Vagina (tissue), 2 donors: ENCODE measurements at regions not wholly inside any gene's neighbourhood (a gene's known extent, or its start where the extent isn't known, plus 50 kb on each side); places are given as distances from the start of the nearest gene placed in this dataset.

Experiments
- DNase-seq, 2 donors: peaks; one replicate each; pipeline ENCODE4 v3.0.0-alpha.2; 2017; ENCODE audit errors: extremely low spot score in 2 of 2
- H3K27ac ChIP-seq: fragments of 200-600 bp; sonication (generic); one replicate; pipeline ENCODE4 v1.5.1; 2019
- H3K27me3 ChIP-seq: fragments of 200-600 bp; sonication (generic); one replicate; pipeline ENCODE4 v1.5.1; 2019
- H3K36me3 ChIP-seq, 2 donors: fragments of 200-600 bp; sonication (generic); one replicate each; pipeline ENCODE4 v1.5.1; 2017 to 2019
- H3K4me1 ChIP-seq: fragments of 200-600 bp; sonication (generic); one replicate; pipeline ENCODE4 v1.5.1; 2019
- H3K4me3 ChIP-seq, 2 donors: fragments of 200-600 bp; sonication (generic); 1 replicate in 1 of 2; 2 replicates in 1 of 2; pipeline ENCODE4 v1.5.1; 2016 to 2019
- H3K9me3 ChIP-seq: fragments of 200-600 bp; sonication (generic); one replicate; pipeline ENCODE4 v1.5.1; 2019
- POLR2A ChIP-seq, 2 donors: fragments of 450-650 bp; IDR thresholded peaks; one replicate each; pipeline ENCODE4 v1.6.1; 2017; ENCODE audit warnings: antibody characterized with exemption in 2 of 2, mild to moderate bottlenecking in 2 of 2, moderate library complexity in 2 of 2
- POLR2AphosphoS5 ChIP-seq, 2 donors: sonication (generic); formaldehyde crosslinking; IDR thresholded peaks; one replicate each; pipeline ENCODE4 v1.9.0; 2017; ENCODE audit warnings: antibody characterized with exemption in 2 of 2, mild to moderate bottlenecking in 2 of 2, low read depth in 1 of 2; ENCODE audit not compliant: insufficient read depth in 1 of 2
- intact Hi-C: fragments of 100-400 bp; cut with DNase I; formaldehyde crosslinking; loops from one replicate; pipeline ENCODE4 v1.15.1; 2023
- TF ChIP-seq, protein P1 (sequence below), 3 experiments: fragments of 450-650 bp in 2 of 3; fragments of 200-600 bp in 1 of 3; sonication (generic) in 1 of 3; IDR thresholded peaks; one replicate each; pipeline ENCODE4 v1.5.1; 2017 to 2019; ENCODE audit warnings: antibody characterized with exemption in 3 of 3, mild to moderate bottlenecking in 2 of 3, moderate library complexity in 2 of 3

DNA sequence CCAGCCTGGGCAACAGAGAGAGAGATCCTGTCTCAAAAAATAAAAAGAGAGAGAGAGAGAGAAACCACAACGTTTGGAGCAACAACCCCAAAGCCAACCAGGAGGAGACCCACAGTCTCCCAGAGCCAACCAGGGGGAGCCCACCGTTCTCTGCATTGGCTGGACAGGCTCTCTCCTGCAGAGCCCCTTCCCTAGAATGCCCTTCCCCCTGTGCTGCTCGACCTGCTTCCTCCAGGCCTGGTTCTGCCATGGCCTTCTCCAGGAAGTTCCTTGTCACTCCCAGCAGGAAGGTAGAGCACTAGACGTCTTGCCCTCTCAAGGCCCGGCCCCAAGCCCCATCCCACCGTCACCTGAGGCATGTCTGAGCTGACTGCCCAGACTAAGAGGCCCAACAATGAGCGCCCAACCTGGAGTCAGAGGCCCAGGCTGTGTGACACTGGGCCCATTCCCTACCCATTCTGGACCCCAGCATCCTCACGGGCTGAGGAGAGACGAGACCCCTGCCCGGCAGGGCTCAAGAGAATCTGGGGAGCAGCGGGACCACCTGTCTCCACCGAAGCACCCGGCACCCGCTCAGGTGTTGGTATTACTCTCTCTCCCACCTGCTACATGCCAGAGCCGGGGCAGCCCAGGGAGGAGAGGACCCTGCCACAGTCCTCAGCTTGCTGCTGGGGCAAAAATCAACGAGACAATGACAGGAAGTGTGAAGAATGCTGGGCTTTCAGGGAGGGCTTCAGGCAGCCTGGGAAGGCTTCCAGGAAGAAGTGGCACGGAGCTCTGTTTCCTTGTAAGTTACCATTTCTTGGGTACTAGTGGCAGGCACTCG, 61.2 kb downstream of the DIO3 start:
- TF ChIP-seq POLR2AphosphoS5 (IDR thresholded peaks at IDR 0.05; ENCODE audit: insufficient read depth in 1 of 2, low read depth in 1 of 2), result no peak
- TF ChIP-seq, protein P1, sequence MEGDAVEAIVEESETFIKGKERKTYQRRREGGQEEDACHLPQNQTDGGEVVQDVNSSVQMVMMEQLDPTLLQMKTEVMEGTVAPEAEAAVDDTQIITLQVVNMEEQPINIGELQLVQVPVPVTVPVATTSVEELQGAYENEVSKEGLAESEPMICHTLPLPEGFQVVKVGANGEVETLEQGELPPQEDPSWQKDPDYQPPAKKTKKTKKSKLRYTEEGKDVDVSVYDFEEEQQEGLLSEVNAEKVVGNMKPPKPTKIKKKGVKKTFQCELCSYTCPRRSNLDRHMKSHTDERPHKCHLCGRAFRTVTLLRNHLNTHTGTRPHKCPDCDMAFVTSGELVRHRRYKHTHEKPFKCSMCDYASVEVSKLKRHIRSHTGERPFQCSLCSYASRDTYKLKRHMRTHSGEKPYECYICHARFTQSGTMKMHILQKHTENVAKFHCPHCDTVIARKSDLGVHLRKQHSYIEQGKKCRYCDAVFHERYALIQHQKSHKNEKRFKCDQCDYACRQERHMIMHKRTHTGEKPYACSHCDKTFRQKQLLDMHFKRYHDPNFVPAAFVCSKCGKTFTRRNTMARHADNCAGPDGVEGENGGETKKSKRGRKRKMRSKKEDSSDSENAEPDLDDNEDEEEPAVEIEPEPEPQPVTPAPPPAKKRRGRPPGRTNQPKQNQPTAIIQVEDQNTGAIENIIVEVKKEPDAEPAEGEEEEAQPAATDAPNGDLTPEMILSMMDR (IDR thresholded peaks at IDR 0.05), result no peak
- no peak for TF ChIP-seq POLR2A (IDR thresholded peaks at IDR 0.05)
- Histone ChIP-seq H3K9me3 (no peaks in the 10 kb centered on the region), H3K4me3 (no peak overlapping the region), H3K27ac (no peak overlapping the region), H3K4me1 (no peaks in the 10 kb centered on the region), H3K27me3 (no peaks in the 10 kb centered on the region), H3K36me3 (no peaks in the 10 kb centered on the region)
- DNase-seq, result no peak
- intact Hi-C loops, result loop anchor here (10.0 kb wide), 3 partner anchors 388 to 1238 kb away; no protein-coding TSS in a partner anchor

DNA sequence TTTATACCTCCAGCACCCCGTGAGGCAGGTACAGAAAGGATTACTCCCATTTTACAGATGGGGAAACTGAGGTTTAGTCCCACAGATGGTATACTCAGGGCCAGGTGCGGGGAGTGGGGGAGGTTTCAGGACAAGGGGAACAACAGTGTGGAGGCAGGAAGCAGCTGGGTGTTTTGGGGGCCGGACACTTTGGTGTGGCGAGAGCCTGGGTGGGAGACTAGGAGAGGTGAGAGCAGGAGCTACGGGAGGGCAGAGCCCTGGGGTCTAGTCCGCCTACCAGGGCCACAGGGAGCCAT, 61.7 kb downstream of the DIO3 start:
- TF ChIP-seq, protein P1 (IDR thresholded peaks at IDR 0.05), result no peak
- no peak for TF ChIP-seq POLR2AphosphoS5 (IDR thresholded peaks at IDR 0.05; ENCODE audit: insufficient read depth in 1 of 2, low read depth in 1 of 2)
- TF ChIP-seq POLR2A (IDR thresholded peaks at IDR 0.05), result no peak
- DNase-seq, result no peak
- Histone ChIP-seq H3K36me3 (no peaks in the 10 kb centered on the region), H3K27ac (no peak overlapping the region), H3K4me3 (no peak overlapping the region), H3K27me3 (no peaks in the 10 kb centered on the region), H3K9me3 (no peaks in the 10 kb centered on the region), H3K4me1 (peaks cover 5% of the 10 kb centered on the region)
- intact Hi-C loops, result loop anchor here (10.0 kb wide), 3 partner anchors 388 to 1238 kb away; no protein-coding TSS in a partner anchor

DNA sequence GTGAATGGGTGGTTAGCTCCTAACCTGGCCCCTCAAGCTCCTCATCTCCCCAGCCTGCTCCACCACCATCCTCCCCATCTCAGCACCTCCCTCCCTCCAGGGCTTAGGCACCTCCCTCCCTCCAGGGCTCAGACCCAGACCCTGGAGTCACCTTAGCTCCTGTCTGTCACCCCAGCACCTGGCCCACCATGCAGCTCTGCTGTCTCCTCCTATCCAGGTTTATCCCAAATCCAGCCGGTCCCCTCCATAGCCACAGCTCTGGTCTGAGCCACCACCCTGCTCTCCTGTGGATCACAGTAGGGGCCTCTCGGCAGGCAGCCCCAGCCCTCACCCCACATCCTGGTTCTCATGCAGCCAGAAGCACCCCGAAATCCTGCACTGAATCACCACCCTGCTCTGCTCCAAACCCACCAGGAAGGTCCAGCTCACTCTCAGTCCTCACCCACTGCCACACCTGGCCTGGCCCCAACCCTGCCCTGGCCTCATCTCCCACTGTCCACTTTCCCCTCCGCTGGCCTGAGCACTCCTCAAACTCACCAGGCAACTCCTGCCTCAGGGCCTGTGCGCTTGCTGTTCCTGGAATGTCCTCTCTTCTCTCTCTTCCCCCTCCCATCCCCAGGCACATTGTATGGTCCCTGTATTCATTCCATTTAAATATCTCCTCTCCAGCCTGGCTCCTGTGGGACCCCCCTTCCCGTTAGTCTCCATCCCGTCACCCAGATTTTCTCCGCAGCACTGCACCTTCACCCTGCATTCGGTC, 62.6 kb downstream of the DIO3 start:
- Histone ChIP-seq H3K36me3 (no peaks in the 10 kb centered on the region), H3K4me1 (peaks cover 14% of the 10 kb centered on the region), H3K4me3 (no peak overlapping the region), H3K9me3 (no peaks in the 10 kb centered on the region), H3K27me3 (no peaks in the 10 kb centered on the region), H3K27ac (no peak overlapping the region)
- no peak for DNase-seq
- no peak for TF ChIP-seq POLR2A (IDR thresholded peaks at IDR 0.05)
- TF ChIP-seq, protein P1 (IDR thresholded peaks at IDR 0.05), result no peak
- no peak for TF ChIP-seq POLR2AphosphoS5 (IDR thresholded peaks at IDR 0.05; ENCODE audit: insufficient read depth in 1 of 2, low read depth in 1 of 2)
- intact Hi-C loops, result loop anchor here (10.0 kb wide), 3 partner anchors 389 to 1239 kb away; no protein-coding TSS in a partner anchor

DNA sequence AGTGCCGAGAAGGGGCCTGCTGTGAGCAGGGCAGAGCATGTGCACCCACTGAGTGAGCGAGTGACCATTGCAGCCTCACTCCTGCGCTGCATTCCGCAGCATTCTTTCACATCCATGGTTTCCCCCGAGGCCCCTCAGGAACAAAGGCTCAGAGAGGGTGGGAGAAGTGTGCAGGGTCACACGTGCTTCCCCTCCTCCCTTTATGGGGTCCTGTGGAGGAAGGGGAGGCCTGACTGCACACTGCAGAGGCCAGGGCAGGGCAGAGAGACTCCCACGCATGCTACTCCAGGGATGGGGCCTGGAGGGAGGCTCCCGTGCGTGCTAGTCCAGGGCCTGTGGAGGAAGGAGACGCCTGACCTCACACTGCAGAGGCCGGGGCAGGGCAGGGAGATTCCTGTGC, 63.2 kb downstream of the DIO3 start:
- H3K4me3 ChIP-seq, result no peak overlapping the region
- TF ChIP-seq, protein P1 (IDR thresholded peaks at IDR 0.05), result no peak
- H3K9me3 ChIP-seq, result no peaks in the 10 kb centered on the region
- no peaks in the 10 kb centered on the region for H3K36me3 ChIP-seq
- H3K27me3 ChIP-seq, result no peaks in the 10 kb centered on the region
- no peak overlapping the region for H3K27ac ChIP-seq
- H3K4me1 ChIP-seq, result peaks cover 15% of the 10 kb centered on the region
- DNase-seq, result no peak
- intact Hi-C loops, result loop anchor here (10.0 kb wide), 3 partner anchors 390 to 1240 kb away; no protein-coding TSS in a partner anchor
